RWPE1 (cell line): ENCODE measurements at regions not wholly inside any gene's neighbourhood (a gene's known extent, or its start where the extent isn't known, plus 50 kb on each side); places are given as distances from the start of the nearest gene placed in this dataset.

Source experiments
- CTCF ChIA-PET: fragments of 350-600 bp; sonication (Branson Sonifier 250); formaldehyde crosslinking; extraction: SDS; loops from one replicate; lab custom pipeline; 2021; lab: Yijun Ruan, JAX
- POLR2A ChIA-PET: fragments of 400-600 bp; formaldehyde crosslinking; extraction: SDS; loops from one replicate; lab custom pipeline; 2020; ENCODE audit warnings: antibody characterized with exemption; ENCODE audit not compliant: low non-redundant PET; lab: Yijun Ruan, JAX
- DNase-seq: peaks from one replicate; pipeline ENCODE4 v3.0.0; 2012; ENCODE audit warnings: low spot score
- H3K27ac ChIP-seq: fragments of 450-650 bp; 2 replicates; pipeline ENCODE4 v1.5.1; 2017
- CTCF ChIP-seq: fragments of 450-650 bp; conservative IDR thresholded peaks from 2 replicates; pipeline ENCODE4 v1.5.1; 2017; ENCODE audit warnings: low read depth, mild to moderate bottlenecking

- ChIA-PET POLR2A (no interaction called here), CTCF (no interaction called here)
- TF ChIP-seq CTCF: no peak
- no peak overlapping the region for H3K27ac ChIP-seq
- no peak for DNase-seq
Measured at GRCh38 chr2:136645236-136645828, 120.0 kb upstream of the THSD7B start.

- CTCF ChIA-PET: interaction anchor here (0.7 kb wide), 2 partner anchors 40 to 1276 kb away, joined by 6 read pairs; no protein-coding TSS in a partner anchor
- no peak for TF ChIP-seq CTCF
Measured at GRCh38 chr2:136639651-136640050, 125.7 kb upstream of the THSD7B start.

GRCh38 chr2:136638193-136638592, 127.2 kb upstream of the THSD7B start:
- no peak for DNase-seq
- H3K27ac ChIP-seq: no peak overlapping the region
- POLR2A ChIA-PET: no interaction called here
- CTCF ChIA-PET: no interaction called here
- no peak for TF ChIP-seq CTCF

More at GRCh38 chr2:136639651-136640050, 125.7 kb upstream of the THSD7B start:
- POLR2A ChIA-PET: no interaction called here
- no peak for DNase-seq
- no peak overlapping the region for H3K27ac ChIP-seq

DNA sequence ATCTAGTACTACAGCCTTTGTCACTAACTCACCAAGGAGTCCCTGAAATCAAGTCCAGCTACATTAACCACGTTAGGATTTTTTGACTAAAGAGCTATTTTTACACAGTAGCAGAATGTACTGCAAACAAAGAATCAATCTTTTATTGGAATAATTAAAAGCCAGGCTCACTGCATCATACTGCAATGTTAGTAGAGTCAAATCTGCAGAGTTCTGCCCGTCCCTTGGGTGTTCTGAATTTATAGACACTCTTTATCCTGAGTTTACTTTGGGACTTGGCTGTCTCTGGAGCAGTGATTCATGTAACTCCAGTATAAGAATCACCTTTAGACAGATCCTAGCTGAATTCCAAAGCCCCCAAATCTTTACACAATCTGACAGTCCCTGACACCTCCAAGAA, 127.9 kb upstream of the THSD7B start:
- ChIA-PET POLR2A (no interaction called here), CTCF (no interaction called here)
- no peak for DNase-seq
- H3K27ac ChIP-seq: no peak overlapping the region
- TF ChIP-seq CTCF: no peak

- DNase-seq: no peak
- H3K27ac ChIP-seq: no peak overlapping the region
- no peak for TF ChIP-seq CTCF
- ChIA-PET CTCF (no interaction called here), POLR2A (no interaction called here)
Measured at GRCh38 chr2:136628490-136628889, 136.9 kb upstream of the THSD7B start.

GRCh38 chr2:136613096-136613495, 152.2 kb upstream of the THSD7B start:
- ChIA-PET POLR2A (no interaction called here), CTCF (no interaction called here)
- no peak for TF ChIP-seq CTCF
- no peak overlapping the region for H3K27ac ChIP-seq
- DNase-seq: no peak
